GM12874 (cell line): ENCODE measurements at regions not wholly inside any gene's neighbourhood (a gene's known extent, or its start where the extent isn't known, plus 50 kb on each side); places are given as distances from the start of the nearest gene placed in this dataset.

Experiments used
- CTCF ChIP-seq: IDR thresholded peaks from 2 replicates; pipeline ENCODE4 v1.5.1; 2011; ENCODE audit warnings: low read depth, mild to moderate bottlenecking, control low read depth, low read length, moderate library complexity; ENCODE audit not compliant: insufficient read depth

- no peak for TF ChIP-seq CTCF
Observed at GRCh38 chr2:62369541-62370202, 136.3 kb downstream of the TMEM17 start.

DNA sequence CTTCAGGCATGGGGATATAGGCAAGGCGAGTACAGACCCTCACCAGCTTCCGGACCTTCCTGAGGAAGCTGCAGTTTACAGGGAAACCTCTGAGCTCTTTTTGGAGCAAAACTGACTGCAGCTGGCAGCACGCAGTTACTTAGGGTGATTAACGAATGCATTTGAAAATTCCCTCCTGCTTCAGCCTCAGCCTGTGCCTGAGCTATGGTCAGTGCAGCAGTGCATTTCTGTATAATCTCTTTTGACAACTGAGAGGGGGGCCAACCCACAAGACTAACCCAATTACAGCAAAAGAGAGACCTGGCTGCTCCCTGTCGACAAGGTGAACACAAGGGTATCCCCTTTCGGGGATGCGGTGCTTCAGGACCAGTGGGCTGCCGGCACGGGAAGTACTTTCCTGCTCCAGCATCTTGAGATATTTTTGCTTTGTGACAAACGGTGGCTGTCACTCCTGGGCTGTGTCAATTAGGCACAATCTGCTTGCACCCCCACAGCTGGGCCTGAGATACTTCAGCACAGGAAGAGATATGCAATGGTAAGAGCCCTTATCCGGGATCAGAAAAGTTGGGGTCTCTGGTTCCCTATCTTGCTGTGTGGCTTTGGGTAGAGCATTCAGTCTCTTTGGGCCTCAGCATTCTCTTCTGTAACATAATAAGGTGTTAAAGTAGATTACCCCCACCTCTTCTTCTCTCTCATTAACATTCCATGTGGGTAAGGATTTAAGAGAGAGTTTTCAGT, 141.0 kb downstream of the TMEM17 start:
- TF ChIP-seq CTCF: no peak

GRCh38 chr2:62363166-62363565, 142.8 kb downstream of the TMEM17 start:
- TF ChIP-seq CTCF: no peak

GRCh38 chr2:62362561-62362960, 143.4 kb downstream of the TMEM17 start:
- TF ChIP-seq CTCF: no peak

GRCh38 chr2:62361964-62362363, 144.0 kb downstream of the TMEM17 start:
- no peak for TF ChIP-seq CTCF

DNA sequence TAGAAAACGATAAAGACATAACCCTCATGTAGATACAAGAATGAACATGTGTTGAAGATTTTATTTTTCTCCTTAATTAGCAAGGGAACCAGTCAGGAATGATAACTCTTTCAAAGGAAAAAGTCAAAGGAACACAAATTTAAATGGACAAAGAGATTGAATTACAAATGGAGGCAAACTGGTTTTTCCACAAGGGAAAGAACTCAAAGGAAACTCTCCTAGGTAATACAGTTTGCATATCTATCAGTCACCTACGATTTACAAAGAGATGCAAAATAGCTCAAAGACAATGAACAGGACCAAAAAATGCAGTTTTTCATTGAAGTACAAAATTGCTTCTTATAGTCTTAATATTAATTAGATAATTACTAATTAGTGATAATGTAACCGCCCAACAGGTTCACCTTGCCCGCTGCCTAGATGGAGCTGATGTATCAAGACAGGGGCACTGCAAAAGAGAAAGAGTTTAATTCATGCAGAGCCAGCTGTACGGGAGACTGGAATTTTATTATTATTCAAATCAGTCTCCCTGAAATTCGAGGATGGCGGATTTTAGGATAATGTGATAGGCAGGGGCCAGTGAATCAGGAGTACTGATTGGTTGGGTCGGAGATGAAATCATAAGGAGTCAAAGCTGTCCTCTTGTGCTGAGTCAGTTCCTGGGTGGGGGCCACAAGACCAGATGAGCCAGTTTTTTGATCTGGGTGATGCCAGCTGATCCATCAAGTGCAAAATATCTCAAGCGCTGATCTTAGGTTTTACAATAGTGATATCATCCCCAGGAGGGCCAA, 151.0 kb downstream of the TMEM17 start:
- no peak for TF ChIP-seq CTCF

DNA sequence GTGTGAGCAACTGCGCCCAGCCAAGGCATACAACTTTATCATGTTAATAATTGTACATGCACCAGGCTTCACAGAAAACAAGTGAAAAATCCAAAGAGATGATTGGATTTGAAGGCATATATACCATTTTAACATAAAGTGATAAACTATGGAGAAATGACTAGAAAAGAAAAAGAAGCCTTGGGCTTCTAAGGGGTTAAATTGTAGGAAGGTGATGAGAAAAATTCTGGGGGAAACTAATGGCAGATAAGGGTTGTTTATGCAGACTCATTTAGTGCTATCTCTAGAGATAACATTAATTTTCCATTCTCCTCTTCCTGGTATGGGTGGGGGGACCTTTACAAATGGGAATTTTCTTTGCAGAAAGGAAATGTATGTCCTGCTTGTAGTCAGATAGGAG, 154.0 kb downstream of the TMEM17 start:
- TF ChIP-seq CTCF: no peak
